HFFc6 (cell line): ENCODE measurements at regions not wholly inside any gene's neighbourhood (a gene's known extent, or its start where the extent isn't known, plus 50 kb on each side); places are given as distances from the start of the nearest gene placed in this dataset.

ENCODE experiments used
- DNase-seq: peaks from one replicate; pipeline ENCODE4 v3.0.0-alpha.2; 2018
- H3K27ac Mint-ChIP-seq: 2 replicates; pipeline ENCODE4 v1.8.0; 2020; ENCODE audit warnings: mild to moderate bottlenecking, mixed read lengths
- H3K27me3 Mint-ChIP-seq: 2 replicates; pipeline ENCODE4 v1.8.0; 2021; ENCODE audit warnings: mild to moderate bottlenecking, moderate library complexity, mixed read lengths; ENCODE audit not compliant: insufficient read depth
- H3K36me3 Mint-ChIP-seq: 2 replicates; pipeline ENCODE4 v1.8.0; 2021; ENCODE audit warnings: low read depth, mixed read lengths
- H3K4me1 Mint-ChIP-seq: 2 replicates; pipeline ENCODE4 v1.8.0; 2020; ENCODE audit warnings: low read depth, mixed read lengths
- H3K4me3 Mint-ChIP-seq: 2 replicates; pipeline ENCODE4 v1.8.0; 2020; ENCODE audit warnings: mild to moderate bottlenecking, moderate library complexity, mixed read lengths
- H3K9me3 Mint-ChIP-seq: 2 replicates; pipeline ENCODE4 v1.8.0; 2020; ENCODE audit warnings: mild to moderate bottlenecking, mixed read lengths
- CTCF ChIP-seq: fragments of 200-600 bp; sonication (generic); IDR thresholded peaks from 2 replicates; pipeline ENCODE4 v1.5.0; 2021; ENCODE audit warnings: antibody characterized with exemption, mild to moderate bottlenecking

DNA sequence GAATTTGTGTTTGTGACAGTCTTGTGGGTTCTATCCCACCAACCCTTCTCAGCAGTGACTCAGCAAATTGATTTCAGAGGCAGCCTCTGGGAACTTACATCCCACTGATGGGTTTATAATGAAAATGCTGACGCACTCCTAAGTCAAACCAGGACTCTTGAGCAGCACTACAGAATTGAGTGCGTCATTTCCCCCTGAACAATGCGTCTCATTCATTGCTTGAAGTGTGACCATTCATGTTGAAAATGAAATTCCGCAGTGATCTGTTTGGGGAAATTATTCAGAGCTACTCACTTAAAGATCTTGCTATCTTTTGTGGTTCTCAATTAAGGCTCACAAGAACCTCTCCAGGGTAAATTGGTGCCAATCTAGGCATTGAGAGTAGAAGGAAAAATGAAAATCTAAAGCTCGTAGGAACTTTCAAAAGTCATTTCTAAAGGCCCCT lies 417.7 kb upstream of the SLC14A2 start:
- peak overlapping the region; percentile 49; the same call in 1 of the 2 replicates for H3K27ac Mint-ChIP-seq
- H3K27me3 Mint-ChIP-seq: peaks cover 5% of the 10 kb centered on the region; the same call in 1 of the 2 replicates
- no peaks in the 10 kb centered on the region for H3K36me3 Mint-ChIP-seq
- no peak for DNase-seq
- H3K9me3 Mint-ChIP-seq: no peaks in the 10 kb centered on the region
- peak overlapping the region; percentile 27; the same call in 1 of the 2 replicates for H3K4me3 Mint-ChIP-seq
- TF ChIP-seq CTCF: no peak
- peaks cover 7% of the 10 kb centered on the region; the same call in 1 of the 2 replicates for H3K4me1 Mint-ChIP-seq

GRCh38 chr18:45198526-45198925 lies 416.8 kb upstream of the SLC14A2 start:
- H3K27ac Mint-ChIP-seq: no peak overlapping the region
- H3K27me3 Mint-ChIP-seq: peaks cover 8% of the 10 kb centered on the region; the same call in 1 of the 2 replicates
- no peak for TF ChIP-seq CTCF

GRCh38 chr18:45201029-45201428 lies 414.2 kb upstream of the SLC14A2 start:
- peaks cover 7% of the 10 kb centered on the region; the same call in 1 of the 2 replicates for H3K4me1 Mint-ChIP-seq
- H3K27ac Mint-ChIP-seq: no peak overlapping the region
- no peak for DNase-seq
- H3K27me3 Mint-ChIP-seq: peaks cover 9% of the 10 kb centered on the region; the same call in 1 of the 2 replicates
- H3K9me3 Mint-ChIP-seq: no peaks in the 10 kb centered on the region
- no peaks in the 10 kb centered on the region for H3K36me3 Mint-ChIP-seq
- no peak overlapping the region for H3K4me3 Mint-ChIP-seq
- no peak for TF ChIP-seq CTCF

More at GRCh38 chr18:45198526-45198925, 416.8 kb upstream of the SLC14A2 start:
- H3K9me3 Mint-ChIP-seq: no peaks in the 10 kb centered on the region
- H3K36me3 Mint-ChIP-seq: no peaks in the 10 kb centered on the region
- DNase-seq: no peak
- H3K4me1 Mint-ChIP-seq: peaks cover 7% of the 10 kb centered on the region; the same call in 1 of the 2 replicates
- H3K4me3 Mint-ChIP-seq: no peak overlapping the region

DNA sequence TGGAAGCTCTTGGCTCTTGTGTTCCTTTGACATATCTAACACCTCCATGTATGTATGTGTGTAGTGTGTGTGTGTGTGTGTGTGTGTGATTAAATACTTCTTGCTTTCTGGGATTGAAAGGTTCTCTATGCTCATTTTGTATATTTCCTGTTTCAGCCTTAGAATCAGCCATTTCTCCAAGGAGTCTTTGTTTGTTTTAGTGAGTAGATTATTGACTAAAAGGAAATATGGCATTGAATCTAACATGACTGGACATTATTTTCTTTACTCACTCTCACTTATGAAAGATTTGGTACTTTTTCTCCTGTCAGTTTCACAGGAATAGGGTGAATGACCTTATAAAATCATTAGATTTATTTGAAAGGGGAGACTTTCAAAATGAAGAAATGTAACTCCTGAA lies 413.8 kb upstream of the SLC14A2 start:
- Mint-ChIP-seq H3K4me3 (no peak overlapping the region), H3K4me1 (peaks cover 7% of the 10 kb centered on the region; the same call in 1 of the 2 replicates), H3K27ac (no peak overlapping the region), H3K36me3 (no peaks in the 10 kb centered on the region), H3K27me3 (peaks cover 10% of the 10 kb centered on the region; the same call in 1 of the 2 replicates), H3K9me3 (no peaks in the 10 kb centered on the region)
- DNase-seq: no peak
- no peak for TF ChIP-seq CTCF

GRCh38 chr18:45202061-45202460 lies 413.2 kb upstream of the SLC14A2 start:
- Mint-ChIP-seq H3K4me3 (no peak overlapping the region), H3K36me3 (no peaks in the 10 kb centered on the region), H3K27me3 (peaks cover 10% of the 10 kb centered on the region; the same call in 1 of the 2 replicates), H3K4me1 (peaks cover 6% of the 10 kb centered on the region; the same call in 1 of the 2 replicates), H3K9me3 (no peaks in the 10 kb centered on the region), H3K27ac (no peak overlapping the region)
- TF ChIP-seq CTCF: no peak
- no peak for DNase-seq
